SK-N-MC (cell line): ENCODE measurements at regions not wholly inside any gene's neighbourhood (a gene's known extent, or its start where the extent isn't known, plus 50 kb on each side); places are given as distances from the start of the nearest gene placed in this dataset.

Experiments used
- DNase-seq: peaks from one replicate; pipeline ENCODE4 v3.0.0-alpha.2; 2011; ENCODE audit warnings: low read depth, low spot score
- H3K27ac ChIP-seq: fragments of 200-600 bp; sonication (generic); 2 replicates; pipeline ENCODE4 v1.5.1; 2016; ENCODE audit warnings: mixed run types
- H3K36me3 ChIP-seq: fragments of 200-600 bp; sonication (generic); 2 replicates; pipeline ENCODE4 v1.6.1; 2017; ENCODE audit warnings: antibody characterized with exemption, low read length, mixed read lengths; ENCODE audit not compliant: insufficient read depth
- H3K4me3 ChIP-seq: fragments of 200-600 bp; sonication (generic); 2 replicates; pipeline ENCODE4 v1.5.1; 2016
- H3K9ac ChIP-seq: fragments of 200-600 bp; sonication (generic); 2 replicates; pipeline ENCODE4 v1.8.0; 2017; ENCODE audit warnings: mixed run types, mixed read lengths; ENCODE audit not compliant: insufficient read length
- H3K9me3 ChIP-seq: fragments of 200-600 bp; sonication (generic); 2 replicates; pipeline ENCODE4 v1.6.1; 2017; ENCODE audit warnings: low read depth, mild to moderate bottlenecking, antibody characterized with exemption, low read length, moderate library complexity, mixed read lengths
- EZH2 ChIP-seq: fragments of 200-600 bp; sonication (generic); IDR thresholded peaks from one replicate; pipeline ENCODE4 v1.6.1; 2017; ENCODE audit warnings: antibody characterized with exemption
- FOXP2 ChIP-seq: optimal IDR thresholded peaks from 2 replicates; pipeline ENCODE3; 2011; ENCODE audit warnings: mild to moderate bottlenecking, moderate library complexity; ENCODE audit not compliant: insufficient read depth; ENCODE audit errors: extremely low read length, control extremely low read depth
- POLR2AphosphoS5 ChIP-seq: IDR thresholded peaks from 2 replicates; pipeline ENCODE4 v1.6.1; 2012; ENCODE audit warnings: mild to moderate bottlenecking, low read depth, low read length, borderline replicate concordance

GRCh38 chr2:100654611-100655010 lies 91.8 kb downstream of the PDCL3 start:
- Histone ChIP-seq H3K36me3 (no peaks in the 10 kb centered on the region), H3K27ac (no peak overlapping the region), H3K9ac (no peak overlapping the region), H3K9me3 (no peaks in the 10 kb centered on the region), H3K4me3 (no peak overlapping the region)
- no peak for DNase-seq
- TF ChIP-seq FOXP2 (no peak), EZH2 (no peak), POLR2AphosphoS5 (no peak)

GRCh38 chr2:100655446-100655845 lies 92.7 kb downstream of the PDCL3 start:
- H3K27ac ChIP-seq = no peak overlapping the region
- DNase-seq = no peak

GRCh38 chr2:100655936-100656534 lies 93.2 kb downstream of the PDCL3 start:
- Histone ChIP-seq H3K4me3 (no peak overlapping the region), H3K9ac (no peak overlapping the region), H3K9me3 (no peaks in the 10 kb centered on the region), H3K36me3 (no peaks in the 10 kb centered on the region), H3K27ac (no peak overlapping the region)
- TF ChIP-seq EZH2 = no peak
- TF ChIP-seq POLR2AphosphoS5 = no peak
- no peak for TF ChIP-seq FOXP2
- no peak for DNase-seq

More at GRCh38 chr2:100655446-100655845, 92.7 kb downstream of the PDCL3 start:
- Histone ChIP-seq H3K4me3 (no peak overlapping the region), H3K36me3 (no peaks in the 10 kb centered on the region), H3K9me3 (no peaks in the 10 kb centered on the region), H3K9ac (no peak overlapping the region)
- no peak for TF ChIP-seq POLR2AphosphoS5

- no peak overlapping the region for H3K4me3 ChIP-seq
- H3K27ac ChIP-seq = no peak overlapping the region
- TF ChIP-seq EZH2 = no peak
- no peak for TF ChIP-seq POLR2AphosphoS5
- no peak for TF ChIP-seq FOXP2
Measured at GRCh38 chr2:100658017-100658416, 95.2 kb downstream of the PDCL3 start.

GRCh38 chr2:100660851-100661584 lies 98.2 kb downstream of the PDCL3 start:
- no peaks in the 10 kb centered on the region for H3K36me3 ChIP-seq
- H3K27ac ChIP-seq = no peak overlapping the region
- H3K9ac ChIP-seq = no peak overlapping the region
- no peaks in the 10 kb centered on the region for H3K9me3 ChIP-seq
- DNase-seq = no peak
- no peak for TF ChIP-seq POLR2AphosphoS5
- TF ChIP-seq EZH2 = no peak
- TF ChIP-seq FOXP2 = no peak
- H3K4me3 ChIP-seq = no peak overlapping the region

More at GRCh38 chr2:100658017-100658416, 95.2 kb downstream of the PDCL3 start:
- Histone ChIP-seq H3K9me3 (no peaks in the 10 kb centered on the region), H3K9ac (no peak overlapping the region), H3K36me3 (no peaks in the 10 kb centered on the region)
- no peak for DNase-seq

GRCh38 chr2:100662866-100663265 lies 100.1 kb downstream of the PDCL3 start:
- H3K4me3 ChIP-seq = no peak overlapping the region
- no peak for DNase-seq
- no peak overlapping the region for H3K9ac ChIP-seq
- H3K27ac ChIP-seq = no peak overlapping the region
- H3K9me3 ChIP-seq = no peaks in the 10 kb centered on the region
- no peaks in the 10 kb centered on the region for H3K36me3 ChIP-seq
- TF ChIP-seq POLR2AphosphoS5 (no peak), FOXP2 (no peak), EZH2 (no peak)

GRCh38 chr2:100664021-100664755 lies 101.4 kb downstream of the PDCL3 start:
- Histone ChIP-seq H3K9ac (no peak overlapping the region), H3K27ac (no peak overlapping the region), H3K9me3 (no peaks in the 10 kb centered on the region), H3K36me3 (no peaks in the 10 kb centered on the region), H3K4me3 (no peak overlapping the region)
- DNase-seq = no peak
- TF ChIP-seq EZH2 (no peak), POLR2AphosphoS5 (no peak), FOXP2 (no peak)

- no peak for DNase-seq
- H3K36me3 ChIP-seq = no peaks in the 10 kb centered on the region
- TF ChIP-seq FOXP2 (no peak), EZH2 (no peak), POLR2AphosphoS5 (no peak)
Measured at GRCh38 chr2:100664756-100665101, 101.9 kb downstream of the PDCL3 start.

More at GRCh38 chr2:100664756-100665101, 101.9 kb downstream of the PDCL3 start:
- Histone ChIP-seq H3K9ac (no peak overlapping the region), H3K9me3 (no peaks in the 10 kb centered on the region), H3K27ac (no peak overlapping the region), H3K4me3 (no peak overlapping the region)
